GM23248 (cell line): ENCODE measurements at regions not wholly inside any gene's neighbourhood (a gene's known extent, or its start where the extent isn't known, plus 50 kb on each side); places are given as distances from the start of the nearest gene placed in this dataset.

Experiments
- EZH2 ChIP-seq: fragments of 200-600 bp; sonication (generic); IDR thresholded peaks from 2 replicates; pipeline ENCODE4 v1.6.1; 2018; ENCODE audit warnings: antibody characterized with exemption, mild to moderate bottlenecking; ENCODE audit not compliant: insufficient read depth, poor library complexity, severe bottlenecking
- EZH2phosphoT487 ChIP-seq: fragments of 200-600 bp; sonication (generic); IDR thresholded peaks from 2 replicates; pipeline ENCODE4 v1.6.1; 2018; ENCODE audit warnings: antibody characterized with exemption, moderate library complexity, mild to moderate bottlenecking, low read depth; ENCODE audit not compliant: insufficient read depth

GRCh38 chr9:118414676-118415075 lies 710.5 kb downstream of the TLR4 start:
- TF ChIP-seq EZH2phosphoT487 (no peak), EZH2 (no peak)
